Peyer's patch (tissue), 4 donors: ENCODE measurements at regions not wholly inside any gene's neighbourhood (a gene's known extent, or its start where the extent isn't known, plus 50 kb on each side); places are given as distances from the start of the nearest gene placed in this dataset.

Experiments used
- DNase-seq, 3 donors: peaks; one replicate each; pipeline ENCODE4 v3.0.0-alpha.2; 2017 to 2019
- H3K27ac ChIP-seq, 4 donors: fragments of 200-600 bp; sonication (generic); one replicate each; pipeline ENCODE4 v1.5.1; 2016 to 2019
- H3K27me3 ChIP-seq, 2 donors: fragments of 200-600 bp; sonication (generic); one replicate each; pipeline ENCODE4 v1.5.1; 2019
- H3K36me3 ChIP-seq, 3 donors: fragments of 200-600 bp; sonication (generic); one replicate each; pipeline ENCODE4 v1.5.1; 2016 to 2019
- H3K4me1 ChIP-seq, 4 donors: fragments of 200-600 bp; sonication (generic); one replicate each; pipeline ENCODE4 v1.5.1; 2016 to 2019
- H3K4me3 ChIP-seq, 4 donors: fragments of 200-600 bp; sonication (generic); 1 replicate in 3 of 4; 2 replicates in 1 of 4; pipeline ENCODE4 v1.5.1; 2016 to 2019; ENCODE audit warnings: mild to moderate bottlenecking in 1 of 4
- H3K9me3 ChIP-seq, 4 donors: fragments of 200-600 bp; sonication (generic); one replicate each; pipeline ENCODE4 v1.5.1; 2016 to 2019; ENCODE audit warnings: mild to moderate bottlenecking in 1 of 4
- CTCF ChIP-seq, 6 experiments: fragments of 450-650 bp in 4 of 6; fragments of 200-600 bp in 2 of 6; sonication (generic) in 1 of 6; IDR thresholded peaks; one replicate each; pipeline ENCODE4 v1.5.1; 2017 to 2019; ENCODE audit warnings: antibody characterized with exemption in 6 of 6, mild to moderate bottlenecking in 3 of 6, moderate library complexity in 1 of 6
- POLR2A ChIP-seq, 2 donors: fragments of 450-650 bp; IDR thresholded peaks; one replicate each; pipeline ENCODE4 v1.5.1; 2017; ENCODE audit warnings: antibody characterized with exemption in 2 of 2, mild to moderate bottlenecking in 2 of 2, moderate library complexity in 2 of 2

GRCh38 chr5:15439801-15440200 lies 60.2 kb upstream of the FBXL7 start:
- TF ChIP-seq POLR2A (IDR thresholded peaks at IDR 0.05) (no peak), CTCF (IDR thresholded peaks at IDR 0.05) (no peak)
- no peak for DNase-seq
- Histone ChIP-seq H3K36me3 (no peaks in the 10 kb centered on the region), H3K4me1 (no peaks in the 10 kb centered on the region), H3K9me3 (no peaks in the 10 kb centered on the region), H3K27ac (no peak overlapping the region), H3K27me3 (no peaks in the 10 kb centered on the region), H3K4me3 (no peak overlapping the region)

GRCh38 chr5:15433709-15434108 lies 66.3 kb upstream of the FBXL7 start:
- DNase-seq = no peak
- H3K9me3 ChIP-seq = no peaks in the 10 kb centered on the region
- no peak for TF ChIP-seq POLR2A (IDR thresholded peaks at IDR 0.05)
- TF ChIP-seq CTCF (IDR thresholded peaks at IDR 0.05) = no peak
- no peaks in the 10 kb centered on the region for H3K36me3 ChIP-seq
- H3K4me1 ChIP-seq = no peaks in the 10 kb centered on the region
- H3K27ac ChIP-seq = no peak overlapping the region
- H3K27me3 ChIP-seq = no peaks in the 10 kb centered on the region
- H3K4me3 ChIP-seq = no peak overlapping the region

DNA sequence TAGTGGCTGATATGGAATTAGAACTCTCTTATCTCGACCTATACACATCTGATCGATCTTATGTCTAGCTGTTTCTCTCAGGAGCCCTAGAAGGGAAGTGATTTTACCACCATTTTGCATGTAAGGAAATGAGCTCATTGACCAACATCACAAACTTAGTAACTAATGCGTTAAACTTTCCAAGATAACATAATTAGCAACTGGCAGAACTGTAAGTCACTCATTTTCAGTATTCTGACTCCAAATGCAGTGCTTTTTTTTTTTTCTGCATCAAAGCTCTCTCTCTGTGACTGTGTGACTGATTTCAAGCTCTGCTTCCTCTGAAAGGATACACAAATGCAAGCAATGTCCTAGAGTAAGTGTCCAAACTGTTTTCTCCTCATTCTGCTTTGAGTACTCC lies 68.1 kb upstream of the FBXL7 start:
- H3K36me3 ChIP-seq = no peaks in the 10 kb centered on the region
- TF ChIP-seq POLR2A (IDR thresholded peaks at IDR 0.05) (no peak), CTCF (IDR thresholded peaks at IDR 0.05) (no peak)

DNA sequence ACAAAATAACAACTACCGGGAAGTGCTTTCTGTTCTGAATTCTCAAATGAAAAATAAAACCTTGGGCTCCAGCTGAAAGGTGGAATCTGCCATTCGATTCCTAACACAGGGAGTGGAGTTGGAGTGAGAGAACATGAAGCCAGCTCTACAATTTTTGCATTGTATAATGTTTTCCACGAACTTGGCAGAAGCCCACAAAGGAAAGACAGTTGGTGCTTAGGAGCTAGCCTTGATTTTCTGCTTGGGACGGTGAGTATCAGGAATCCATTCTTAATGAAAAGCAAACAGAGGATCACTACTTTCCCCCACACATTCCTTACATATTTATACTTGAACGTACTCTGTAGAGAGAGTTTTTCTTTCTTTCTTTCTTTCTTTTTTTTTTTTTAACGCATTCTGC lies 74.2 kb upstream of the FBXL7 start:
- Histone ChIP-seq H3K4me1 (no peaks in the 10 kb centered on the region), H3K27ac (no peak overlapping the region), H3K9me3 (no peaks in the 10 kb centered on the region), H3K36me3 (no peaks in the 10 kb centered on the region), H3K4me3 (no peak overlapping the region), H3K27me3 (no peaks in the 10 kb centered on the region)
- no peak for DNase-seq
- no peak for TF ChIP-seq POLR2A (IDR thresholded peaks at IDR 0.05)
- TF ChIP-seq CTCF (IDR thresholded peaks at IDR 0.05) = no peak

More for the DNA sequence above, 68.1 kb upstream of the FBXL7 start:
- Histone ChIP-seq H3K27me3 (no peaks in the 10 kb centered on the region), H3K27ac (no peak overlapping the region), H3K9me3 (no peaks in the 10 kb centered on the region), H3K4me1 (no peaks in the 10 kb centered on the region), H3K4me3 (no peak overlapping the region)
- DNase-seq = no peak

GRCh38 chr5:15424769-15425168 lies 75.2 kb upstream of the FBXL7 start:
- no peak overlapping the region for H3K27ac ChIP-seq
- no peaks in the 10 kb centered on the region for H3K27me3 ChIP-seq
- H3K4me3 ChIP-seq = no peak overlapping the region
- no peaks in the 10 kb centered on the region for H3K36me3 ChIP-seq
- no peak for DNase-seq
- no peak for TF ChIP-seq CTCF (IDR thresholded peaks at IDR 0.05)
- no peak for TF ChIP-seq POLR2A (IDR thresholded peaks at IDR 0.05)
- H3K4me1 ChIP-seq = no peaks in the 10 kb centered on the region
- H3K9me3 ChIP-seq = no peaks in the 10 kb centered on the region

GRCh38 chr5:15421921-15422412 lies 78.0 kb upstream of the FBXL7 start:
- Histone ChIP-seq H3K36me3 (no peaks in the 10 kb centered on the region), H3K4me1 (no peaks in the 10 kb centered on the region), H3K27ac (no peak overlapping the region), H3K9me3 (no peaks in the 10 kb centered on the region), H3K27me3 (no peaks in the 10 kb centered on the region), H3K4me3 (no peak overlapping the region)
- no peak for TF ChIP-seq POLR2A (IDR thresholded peaks at IDR 0.05)
- TF ChIP-seq CTCF (IDR thresholded peaks at IDR 0.05) = no peak
- no peak for DNase-seq
